HL-60/S4 treated with retinoic acid at 250 ng/mL for 4 days and 3 days (cell line): ENCODE measurements at regions not wholly inside any gene's neighbourhood (a gene's known extent, or its start where the extent isn't known, plus 50 kb on each side); places are given as distances from the start of the nearest gene placed in this dataset.

Experiments used
- in situ Hi-C: fragments of 300-500 bp; cut with MboI; formaldehyde crosslinking; loops from 2 replicates; pipeline ENCODE4 v1.7.0; 2022; ENCODE audit warnings: low sequenced_read_pairs

DNA sequence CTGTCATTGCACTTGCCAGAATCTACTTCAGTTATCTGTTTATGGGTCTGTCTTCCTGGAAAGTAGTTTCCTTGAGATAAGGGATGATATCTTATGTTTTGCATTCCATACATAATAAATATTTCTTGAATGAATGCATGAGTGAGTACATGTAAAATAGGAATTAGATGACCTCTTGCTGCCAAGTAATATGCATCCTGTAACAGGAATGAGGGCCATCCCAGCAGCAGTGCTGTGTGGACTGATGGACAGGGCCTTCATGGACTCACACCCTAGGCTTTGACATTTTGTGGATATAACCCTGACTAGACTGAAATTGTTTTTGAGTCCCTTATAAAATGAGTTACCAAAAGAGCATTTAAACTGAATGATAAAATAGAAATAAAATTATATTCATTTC lies 77.2 kb upstream of the NEIL3 start:
- in situ Hi-C loops: no loop called here

DNA sequence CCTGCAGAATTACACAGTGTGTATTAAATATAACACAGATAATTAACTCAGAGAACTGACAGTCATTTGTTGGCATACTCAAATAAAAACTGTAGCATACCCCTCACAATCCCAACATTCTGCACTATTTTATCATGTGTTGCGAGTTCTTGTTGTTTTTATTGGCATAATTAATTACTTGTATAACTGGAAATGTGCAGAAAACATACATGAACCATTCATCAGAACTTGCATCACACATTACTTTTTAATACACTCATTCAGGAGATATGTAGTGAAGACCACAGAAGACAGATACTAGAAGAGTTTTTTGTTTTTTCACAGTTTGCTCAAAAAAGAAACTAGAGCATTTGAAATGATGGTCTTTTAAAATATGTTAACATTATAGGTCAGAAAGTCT lies 74.6 kb upstream of the NEIL3 start:
- in situ Hi-C loops: no loop called here

DNA sequence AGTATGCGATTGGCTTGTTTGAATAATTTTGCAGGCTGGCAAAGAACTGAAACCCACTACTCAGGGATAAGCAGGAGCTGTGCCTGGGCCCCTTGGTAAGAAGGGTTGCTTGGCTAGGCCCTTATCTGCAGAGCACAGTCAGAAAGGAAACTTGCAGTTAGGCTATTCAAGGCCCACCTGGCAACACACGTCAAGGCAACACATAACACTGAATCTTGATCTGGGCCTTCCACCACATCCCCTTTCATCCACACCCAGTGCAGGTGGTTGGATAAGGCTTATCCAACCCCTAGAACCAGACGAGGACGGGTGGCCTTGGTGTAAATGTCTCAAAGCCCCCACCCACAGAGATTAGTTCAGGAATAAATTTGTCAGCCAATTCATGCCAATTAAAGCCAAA lies 72.8 kb upstream of the NEIL3 start:
- in situ Hi-C loops: no loop called here

DNA sequence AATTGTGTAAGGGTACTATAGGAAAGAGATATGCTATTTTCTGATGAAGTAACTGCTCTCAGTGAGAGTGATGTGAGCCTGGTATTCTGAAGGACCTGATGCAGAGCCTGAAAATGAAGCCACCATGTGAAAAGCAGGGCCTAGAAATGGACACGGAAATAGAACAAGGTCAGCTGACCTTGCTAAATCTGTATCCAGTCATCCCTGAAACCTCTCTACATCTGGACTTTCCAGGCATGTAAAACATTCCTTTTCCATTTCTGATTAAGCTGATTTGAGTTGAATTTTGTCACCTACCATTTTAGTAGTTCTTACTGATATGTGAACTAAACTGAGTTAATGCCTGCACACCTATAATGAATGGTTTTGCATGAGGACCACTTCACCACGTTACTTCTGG lies 72.4 kb upstream of the NEIL3 start:
- in situ Hi-C loops: no loop called here

DNA sequence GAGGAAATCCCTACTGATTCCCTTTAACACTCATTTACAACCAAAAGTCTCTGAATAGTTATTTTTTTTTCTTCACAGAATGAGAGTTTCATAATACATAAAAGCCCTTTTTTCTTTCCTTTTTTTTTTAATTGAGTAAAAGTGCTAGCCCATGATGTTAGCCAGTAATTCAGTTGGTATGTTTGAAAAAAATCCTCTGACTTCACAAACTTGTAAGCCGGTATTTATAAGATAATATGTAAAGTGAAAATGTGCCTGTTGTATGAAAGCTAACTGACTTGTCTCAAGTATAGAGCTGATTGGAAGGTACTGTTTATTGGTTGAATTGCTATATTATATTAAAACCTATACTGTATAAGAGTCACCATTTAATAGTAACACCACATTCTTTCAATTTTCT lies 70.2 kb upstream of the NEIL3 start:
- in situ Hi-C loops: no loop called here

DNA sequence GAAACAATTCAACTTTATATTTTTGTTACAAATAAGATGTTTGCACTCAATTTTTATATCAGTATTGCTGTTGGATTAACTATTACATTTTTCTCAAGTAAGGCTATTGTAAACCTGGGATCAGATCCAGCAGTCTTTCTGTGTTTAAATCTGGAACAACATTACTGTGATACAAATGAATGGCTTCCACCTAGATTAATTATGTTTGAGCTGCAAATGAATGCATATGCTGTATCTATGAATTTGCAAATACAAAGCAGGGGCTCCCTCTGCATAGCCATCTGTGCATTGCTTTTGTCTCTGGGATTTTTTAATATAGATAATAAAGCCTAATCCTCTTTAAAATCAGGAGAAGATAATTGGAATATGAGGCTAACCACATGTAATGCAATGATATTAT lies 69.8 kb upstream of the NEIL3 start:
- in situ Hi-C loops: no loop called here

DNA sequence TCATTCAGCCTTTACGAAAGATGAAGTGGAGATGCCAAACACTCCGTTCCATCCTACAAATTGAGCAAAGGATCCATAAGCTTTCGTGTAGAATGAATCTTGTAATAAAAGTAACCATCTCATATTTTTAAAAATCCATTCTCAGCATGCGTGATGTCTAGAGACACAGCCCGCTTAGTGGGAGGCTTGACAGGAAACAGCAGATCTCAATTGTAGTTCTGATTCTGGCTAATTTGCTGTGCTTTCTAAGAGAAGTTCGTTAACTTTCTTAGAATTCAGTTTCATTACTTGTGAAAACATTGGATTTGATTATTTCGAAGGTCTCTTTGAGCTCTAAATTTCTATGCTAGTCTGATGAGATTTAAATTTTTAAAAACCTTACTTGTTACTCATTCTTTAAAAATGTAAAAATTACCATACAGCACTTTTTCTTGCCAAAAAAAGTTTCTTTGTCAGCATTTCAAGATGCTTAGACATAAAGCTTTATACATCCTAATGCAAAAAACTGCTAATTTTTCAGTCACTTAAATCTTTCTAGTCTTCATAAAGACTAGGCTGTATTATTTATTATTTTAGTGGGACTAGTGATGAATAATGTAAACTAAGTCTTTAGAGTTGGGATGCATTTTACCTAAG lies 66.9 kb upstream of the NEIL3 start:
- in situ Hi-C loops: no loop called here

DNA sequence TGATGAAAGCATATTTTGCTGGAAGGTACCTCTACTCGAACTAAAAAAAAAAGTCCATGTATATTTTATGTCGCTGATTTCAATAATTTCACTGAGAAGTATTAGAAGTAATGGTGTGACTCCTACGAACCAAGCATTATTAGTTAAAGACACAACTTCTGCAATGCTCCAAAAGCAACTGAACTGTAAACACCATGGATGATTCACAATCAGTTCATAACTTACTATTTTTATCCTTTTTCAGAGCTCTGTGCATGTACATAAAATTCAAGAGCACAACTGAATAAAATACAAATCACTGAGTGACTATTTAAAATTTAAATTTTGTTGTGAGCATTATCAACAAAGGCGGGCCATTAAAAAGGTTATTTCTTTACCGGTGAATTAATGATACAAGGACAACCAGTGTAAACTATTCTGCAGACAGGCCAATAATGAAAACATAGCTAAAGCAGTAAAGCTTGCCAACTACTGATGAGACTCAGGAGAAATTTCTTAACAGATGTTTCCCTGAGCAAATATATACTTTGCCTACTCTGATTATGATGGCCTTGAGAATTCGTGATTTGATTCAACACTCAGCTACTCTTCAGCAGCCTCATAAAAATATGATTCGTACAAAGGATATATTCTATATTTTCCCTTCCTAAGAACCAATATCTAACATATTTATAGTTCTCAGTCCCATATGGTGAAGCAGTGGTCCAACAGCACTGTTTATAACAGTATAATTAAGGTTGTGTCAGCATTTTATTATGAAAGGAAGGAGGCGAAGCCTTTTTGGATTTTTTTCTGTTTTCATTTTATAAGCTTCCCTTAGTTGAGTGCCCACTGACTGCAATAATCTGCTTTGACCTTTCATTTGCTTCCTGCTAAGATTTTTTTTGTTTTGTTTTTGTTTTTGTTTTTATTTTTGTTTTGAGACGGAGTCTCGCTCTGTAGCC lies 62.8 kb upstream of the NEIL3 start:
- in situ Hi-C loops: no loop called here

DNA sequence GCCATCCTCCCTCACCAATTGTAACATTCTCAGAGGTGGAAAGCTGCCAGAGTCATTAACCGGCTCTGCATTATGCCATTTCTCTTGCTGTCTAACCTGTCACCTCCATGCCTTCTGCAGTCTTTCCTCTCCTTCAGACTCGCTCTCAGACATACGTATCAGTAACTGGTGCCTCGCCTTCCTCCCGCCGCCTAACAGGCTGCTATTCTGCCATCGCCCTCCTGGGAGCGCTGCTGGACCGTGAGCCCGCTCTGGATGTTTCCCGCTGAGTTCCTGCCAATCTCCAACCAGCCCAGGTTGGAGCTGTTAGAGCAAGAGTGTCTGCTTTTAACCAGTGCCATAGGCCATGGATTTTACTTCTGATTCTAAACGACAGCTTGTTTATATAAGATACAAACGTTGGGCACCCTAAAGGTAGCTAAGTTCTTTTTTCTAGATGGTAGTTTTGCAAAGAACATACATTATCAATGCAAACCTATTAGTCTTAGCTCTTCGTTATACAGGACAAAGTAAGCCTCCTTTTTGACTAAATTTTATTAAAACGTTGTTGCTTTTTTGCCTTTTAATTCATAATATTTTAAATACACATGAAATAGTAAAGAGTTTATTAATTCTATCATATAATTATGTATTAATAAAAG lies 59.5 kb upstream of the NEIL3 start:
- in situ Hi-C loops: loop anchor here (10.0 kb wide), 1 partner anchor 85 kb away; no protein-coding TSS in a partner anchor

DNA sequence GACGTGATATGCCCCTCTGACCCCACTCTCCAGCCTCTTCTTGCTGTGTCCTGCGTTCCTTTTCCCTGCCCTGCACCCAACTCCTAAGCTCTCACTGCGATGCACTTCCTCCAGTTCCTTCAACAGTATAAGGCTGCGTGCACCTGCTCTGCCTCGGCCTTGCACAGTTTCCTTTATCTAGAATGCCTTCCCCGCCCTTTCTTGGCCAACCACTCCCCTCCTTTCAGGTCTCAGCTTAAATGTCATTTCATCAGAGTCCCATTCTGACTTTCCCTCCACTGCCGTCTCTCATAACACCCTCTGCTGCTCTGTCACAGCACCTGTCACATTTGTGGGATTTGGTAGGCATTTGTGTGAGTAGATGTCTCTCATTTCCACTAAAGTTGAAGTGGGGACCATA lies 58.4 kb upstream of the NEIL3 start:
- in situ Hi-C loops: loop anchor here (10.0 kb wide), 1 partner anchor 84 kb away; no protein-coding TSS in a partner anchor

DNA sequence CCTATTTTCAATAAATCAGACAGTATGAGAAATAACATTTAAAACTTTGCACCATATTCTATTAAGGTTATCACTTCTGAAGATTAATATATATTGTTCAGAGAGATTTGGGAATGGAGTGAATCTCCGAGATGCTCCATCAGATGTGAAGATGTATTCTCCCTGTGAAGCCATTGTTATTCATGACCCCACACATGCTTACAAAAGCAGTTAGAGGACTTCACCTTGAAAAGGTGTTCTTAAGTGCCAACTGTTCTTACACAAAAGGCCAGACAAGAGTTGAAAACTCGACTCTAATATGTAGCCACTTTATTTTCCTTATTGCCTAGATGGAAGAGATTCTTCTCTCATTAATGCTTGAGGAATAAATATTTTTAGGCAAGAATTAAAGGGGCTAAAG lies 54.3 kb upstream of the NEIL3 start:
- in situ Hi-C loops: loop anchor here (10.0 kb wide), 1 partner anchor 79 kb away; no protein-coding TSS in a partner anchor

DNA sequence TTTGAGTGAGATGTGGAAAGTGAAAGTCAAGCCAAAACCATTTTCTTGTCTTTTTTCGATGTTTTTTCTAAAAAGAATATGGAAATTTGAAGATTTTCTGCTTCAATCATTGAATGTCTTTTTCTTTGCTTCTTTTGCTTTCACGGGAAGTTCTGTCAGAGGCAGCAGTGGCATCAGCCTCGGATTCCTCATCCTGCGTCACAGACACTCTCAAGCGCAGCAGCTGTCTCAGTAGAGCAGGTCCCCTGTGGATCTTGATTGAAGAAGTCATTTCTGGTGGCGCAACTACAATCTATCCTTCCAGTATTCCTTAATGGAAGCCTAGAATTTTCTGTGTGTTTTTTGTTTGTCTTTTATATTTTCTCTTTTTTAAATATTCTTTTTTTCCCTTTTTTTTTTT lies 52.7 kb upstream of the NEIL3 start:
- in situ Hi-C loops: loop anchor here (10.0 kb wide), 1 partner anchor 78 kb away; no protein-coding TSS in a partner anchor

DNA sequence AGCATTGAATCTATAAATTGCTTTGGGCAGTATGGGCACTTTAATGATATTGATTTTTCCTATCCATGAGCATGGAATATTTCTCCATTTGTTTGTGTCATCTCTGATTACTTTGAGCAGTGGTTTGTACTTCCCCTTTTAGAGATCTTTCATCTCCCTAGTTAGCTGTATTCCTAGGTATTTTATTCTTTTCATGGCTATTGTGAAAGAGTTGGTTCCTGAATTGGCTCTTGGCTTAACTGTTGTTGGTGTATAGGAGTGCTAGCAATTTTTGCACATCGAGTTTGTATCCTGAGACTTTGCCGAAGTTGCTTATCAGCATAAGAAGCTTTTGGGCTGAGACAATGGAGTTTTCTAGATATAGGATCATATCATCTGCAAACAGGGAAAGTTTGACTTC lies 50.2 kb upstream of the NEIL3 start:
- in situ Hi-C loops: loop anchor here (10.0 kb wide), 1 partner anchor 75 kb away; no protein-coding TSS in a partner anchor
